ENCODE measurements at regions not wholly inside any gene's neighbourhood (a gene's known extent, or its start where the extent isn't known, plus 50 kb on each side); places are given as distances from the start of the nearest gene placed in this dataset.

- no peak for DNase-seq
Measured at GRCh38 chr11:127369356-127369755, 368.8 kb upstream of the KIRREL3 start.

GRCh38 chr11:127362754-127363308, 362.3 kb upstream of the KIRREL3 start:
- DNase-seq, result no peak

GRCh38 chr11:127358160-127358559, 357.6 kb upstream of the KIRREL3 start:
- no peak for DNase-seq

GRCh38 chr11:127350476-127350875, 349.9 kb upstream of the KIRREL3 start:
- no peak for DNase-seq

GRCh38 chr11:127345819-127346459, 345.4 kb upstream of the KIRREL3 start:
- DNase-seq, result peak; percentile 49

GRCh38 chr11:127340438-127340837, 339.9 kb upstream of the KIRREL3 start:
- DNase-seq, result no peak

GRCh38 chr11:127339376-127339775, 338.8 kb upstream of the KIRREL3 start:
- no peak for DNase-seq

GRCh38 chr11:127338380-127339259, 338.1 kb upstream of the KIRREL3 start:
- DNase-seq, result no peak

- DNase-seq, result no peak
Measured at GRCh38 chr11:127334466-127334865, 333.9 kb upstream of the KIRREL3 start.

GRCh38 chr11:127332896-127333295, 332.3 kb upstream of the KIRREL3 start:
- no peak for DNase-seq

- DNase-seq, result no peak
Measured at GRCh38 chr11:127330044-127330443, 329.5 kb upstream of the KIRREL3 start.

- no peak for DNase-seq
Measured at GRCh38 chr11:127308291-127308690, 307.7 kb upstream of the KIRREL3 start.

GRCh38 chr11:127307700-127308099, 307.1 kb upstream of the KIRREL3 start:
- no peak for DNase-seq

GRCh38 chr11:127304634-127305033, 304.1 kb upstream of the KIRREL3 start:
- no peak for DNase-seq

- no peak for DNase-seq
Measured at GRCh38 chr11:127288926-127289325, 288.4 kb upstream of the KIRREL3 start.

- no peak for DNase-seq
Measured at GRCh38 chr11:127281534-127281933, 281.0 kb upstream of the KIRREL3 start.

GRCh38 chr11:127275774-127276173, 275.2 kb upstream of the KIRREL3 start:
- no peak for DNase-seq

- DNase-seq, result no peak
Measured at GRCh38 chr11:127274328-127274676, 273.7 kb upstream of the KIRREL3 start.

- DNase-seq, result no peak
Measured at GRCh38 chr11:127273593-127274327, 273.2 kb upstream of the KIRREL3 start.

GRCh38 chr11:127270851-127271250, 270.3 kb upstream of the KIRREL3 start:
- no peak for DNase-seq

GRCh38 chr11:127269911-127270310, 269.3 kb upstream of the KIRREL3 start:
- DNase-seq, result no peak

- DNase-seq, result no peak
Measured at GRCh38 chr11:127268932-127269331, 268.4 kb upstream of the KIRREL3 start.

- no peak for DNase-seq
Measured at GRCh38 chr11:127268521-127268920, 268.0 kb upstream of the KIRREL3 start.
